DND-41 (cell line): ENCODE measurements at regions not wholly inside any gene's neighbourhood (a gene's known extent, or its start where the extent isn't known, plus 50 kb on each side); places are given as distances from the start of the nearest gene placed in this dataset.

Experiments
- ATAC-seq: fragments of 200-7000 bp; cut with Tn5 transposase; 3 replicates; pipeline ENCODE4 v1.9.1; 2021; ENCODE audit warnings: low read depth; ENCODE audit not compliant: insufficient read depth
- DNase-seq: peaks from one replicate; pipeline ENCODE4 v3.0.0-alpha.2; 2020
- H2AFZ ChIP-seq: 2 replicates; pipeline ENCODE4 v1.6.0; 2012; ENCODE audit warnings: low read depth, low read length
- H3K27ac ChIP-seq: 2 replicates; pipeline ENCODE4 v1.5.1; 2012; ENCODE audit warnings: low read length, inconsistent platforms
- H3K27me3 ChIP-seq: fragments of 200-600 bp; sonication (generic); 2 replicates; pipeline ENCODE4 v1.6.0; 2012; ENCODE audit warnings: low read length, mild to moderate bottlenecking, inconsistent platforms; ENCODE audit not compliant: insufficient read depth, poor library complexity
- H3K36me3 ChIP-seq: 2 replicates; pipeline ENCODE4 v1.5.1; 2012; ENCODE audit warnings: low read length, inconsistent platforms; ENCODE audit not compliant: insufficient read depth
- H3K4me1 ChIP-seq: 2 replicates; pipeline ENCODE4 v1.5.1; 2012; ENCODE audit warnings: mild to moderate bottlenecking, low read length; ENCODE audit not compliant: insufficient read depth
- H3K4me2 ChIP-seq: 2 replicates; pipeline ENCODE4 v1.6.0; 2012; ENCODE audit warnings: mild to moderate bottlenecking, moderate library complexity, low read length, inconsistent platforms; ENCODE audit not compliant: insufficient read depth
- H3K4me3 ChIP-seq, 2 experiments: fragments of 200-600 bp in 1 of 2; shearing (Covaris generic) in 1 of 2; 2 replicates each; pipeline ENCODE4 v1.5.1; 2012 to 2016; ENCODE audit warnings: inconsistent platforms in 2 of 2, low read length in 2 of 2, mild to moderate bottlenecking in 2 of 2, low read depth in 1 of 2, moderate library complexity in 1 of 2
- H3K79me2 ChIP-seq: 2 replicates; pipeline ENCODE4 v1.6.0; 2012; ENCODE audit warnings: low read length, inconsistent platforms; ENCODE audit not compliant: insufficient read depth
- H3K9ac ChIP-seq: 2 replicates; pipeline ENCODE4 v1.6.0; 2012; ENCODE audit warnings: low read depth, mild to moderate bottlenecking, inconsistent platforms, low read length, moderate library complexity
- H3K9me3 ChIP-seq: 2 replicates; pipeline ENCODE4 v1.5.1; 2012; ENCODE audit warnings: low read length, moderate library complexity, mild to moderate bottlenecking, inconsistent platforms; ENCODE audit not compliant: insufficient read depth, severe bottlenecking
- H4K20me1 ChIP-seq: 2 replicates; pipeline ENCODE4 v1.6.0; 2012; ENCODE audit warnings: low read length; ENCODE audit not compliant: insufficient read depth
- EZH2 ChIP-seq: IDR thresholded peaks from 3 replicates; pipeline ENCODE4 v1.6.1; 2012; ENCODE audit warnings: borderline replicate concordance, low read depth, mild to moderate bottlenecking, moderate library complexity, low read length, inconsistent platforms; ENCODE audit not compliant: severe bottlenecking
- TF ChIP-seq, protein P1 (sequence below): IDR thresholded peaks from 2 replicates; pipeline ENCODE4 v1.5.1; 2012; ENCODE audit warnings: borderline replicate concordance, low read length, moderate library complexity, mild to moderate bottlenecking; ENCODE audit not compliant: poor library complexity, severe bottlenecking; ENCODE audit errors: extremely low read depth

GRCh38 chr7:18414885-18415284 lies 80.7 kb upstream of the HDAC9 start:
- no peaks in the 10 kb centered on the region for H3K9me3 ChIP-seq
- DNase-seq: no peak
- ATAC-seq: no peak

GRCh38 chr7:18416988-18417387 lies 78.6 kb upstream of the HDAC9 start:
- H3K4me1 ChIP-seq: no peaks in the 10 kb centered on the region
- H3K9ac ChIP-seq: no peak overlapping the region
- no peak overlapping the region for H3K4me3 ChIP-seq
- H3K36me3 ChIP-seq: no peaks in the 10 kb centered on the region
- TF ChIP-seq EZH2: no peak
- TF ChIP-seq, protein P1, sequence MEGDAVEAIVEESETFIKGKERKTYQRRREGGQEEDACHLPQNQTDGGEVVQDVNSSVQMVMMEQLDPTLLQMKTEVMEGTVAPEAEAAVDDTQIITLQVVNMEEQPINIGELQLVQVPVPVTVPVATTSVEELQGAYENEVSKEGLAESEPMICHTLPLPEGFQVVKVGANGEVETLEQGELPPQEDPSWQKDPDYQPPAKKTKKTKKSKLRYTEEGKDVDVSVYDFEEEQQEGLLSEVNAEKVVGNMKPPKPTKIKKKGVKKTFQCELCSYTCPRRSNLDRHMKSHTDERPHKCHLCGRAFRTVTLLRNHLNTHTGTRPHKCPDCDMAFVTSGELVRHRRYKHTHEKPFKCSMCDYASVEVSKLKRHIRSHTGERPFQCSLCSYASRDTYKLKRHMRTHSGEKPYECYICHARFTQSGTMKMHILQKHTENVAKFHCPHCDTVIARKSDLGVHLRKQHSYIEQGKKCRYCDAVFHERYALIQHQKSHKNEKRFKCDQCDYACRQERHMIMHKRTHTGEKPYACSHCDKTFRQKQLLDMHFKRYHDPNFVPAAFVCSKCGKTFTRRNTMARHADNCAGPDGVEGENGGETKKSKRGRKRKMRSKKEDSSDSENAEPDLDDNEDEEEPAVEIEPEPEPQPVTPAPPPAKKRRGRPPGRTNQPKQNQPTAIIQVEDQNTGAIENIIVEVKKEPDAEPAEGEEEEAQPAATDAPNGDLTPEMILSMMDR: no peak
- H4K20me1 ChIP-seq: no peaks in the 10 kb centered on the region
- H3K27me3 ChIP-seq: no peaks in the 10 kb centered on the region
- DNase-seq (no peak), ATAC-seq (no peak)
- no peak overlapping the region for H2AFZ ChIP-seq
- H3K27ac ChIP-seq: no peak overlapping the region
- no peak overlapping the region for H3K4me2 ChIP-seq
- no peaks in the 10 kb centered on the region for H3K79me2 ChIP-seq
- no peaks in the 10 kb centered on the region for H3K9me3 ChIP-seq

More at GRCh38 chr7:18414885-18415284, 80.7 kb upstream of the HDAC9 start:
- Histone ChIP-seq H3K27ac (no peak overlapping the region), H3K4me2 (no peak overlapping the region), H3K4me3 (no peak overlapping the region), H3K79me2 (no peaks in the 10 kb centered on the region), H3K9ac (no peak overlapping the region), H3K4me1 (no peaks in the 10 kb centered on the region), H3K36me3 (no peaks in the 10 kb centered on the region), H4K20me1 (no peaks in the 10 kb centered on the region), H2AFZ (no peak overlapping the region), H3K27me3 (no peaks in the 10 kb centered on the region)
- TF ChIP-seq EZH2: no peak
- TF ChIP-seq, protein P1: no peak

- H3K9ac ChIP-seq: no peak overlapping the region
- H3K79me2 ChIP-seq: no peaks in the 10 kb centered on the region
- H4K20me1 ChIP-seq: no peaks in the 10 kb centered on the region
- ATAC-seq (no peak), DNase-seq (no peak)
- H3K27me3 ChIP-seq: no peaks in the 10 kb centered on the region
- no peak for TF ChIP-seq EZH2
- TF ChIP-seq, protein P1: no peak
- no peak overlapping the region for H3K4me3 ChIP-seq
- H3K27ac ChIP-seq: no peak overlapping the region
- H3K4me1 ChIP-seq: no peaks in the 10 kb centered on the region
- no peak overlapping the region for H2AFZ ChIP-seq
- no peak overlapping the region for H3K4me2 ChIP-seq
- H3K36me3 ChIP-seq: no peaks in the 10 kb centered on the region
- no peaks in the 10 kb centered on the region for H3K9me3 ChIP-seq
These were observed 76.1 kb upstream of the HDAC9 start for GRCh38 chr7:18419456-18419855.

DNA sequence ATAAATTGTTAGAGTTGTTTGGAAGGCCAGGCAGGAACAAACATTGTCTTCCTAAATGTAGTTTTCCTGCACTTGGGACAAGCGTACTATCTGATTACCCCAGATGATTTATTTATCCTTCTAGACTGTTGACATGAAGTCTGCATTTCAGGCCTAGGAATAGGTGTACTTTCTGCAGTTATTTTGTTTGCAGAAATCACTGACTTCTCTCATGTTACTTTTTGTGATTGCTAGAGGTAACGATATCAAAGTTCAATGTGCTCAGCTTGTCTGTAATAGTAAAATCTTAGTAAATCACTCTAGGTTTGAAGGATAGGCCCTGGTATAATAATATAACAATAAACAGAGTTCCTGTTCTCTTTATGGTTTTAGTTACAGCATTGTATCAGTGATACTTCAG lies 75.4 kb upstream of the HDAC9 start:
- Histone ChIP-seq H3K9ac (no peak overlapping the region), H3K9me3 (no peaks in the 10 kb centered on the region), H3K4me1 (no peaks in the 10 kb centered on the region), H3K79me2 (no peaks in the 10 kb centered on the region), H3K27me3 (no peaks in the 10 kb centered on the region), H3K36me3 (no peaks in the 10 kb centered on the region), H3K27ac (no peak overlapping the region), H3K4me2 (no peak overlapping the region), H3K4me3 (no peak overlapping the region), H4K20me1 (no peaks in the 10 kb centered on the region), H2AFZ (no peak overlapping the region)
- TF ChIP-seq EZH2: no peak
- TF ChIP-seq, protein P1: no peak
- ATAC-seq (no peak), DNase-seq (no peak)
